ENCODE measurements at regions not wholly inside any gene's neighbourhood (a gene's known extent, or its start where the extent isn't known, plus 50 kb on each side); places are given as distances from the start of the nearest gene placed in this dataset.

- no peak for TF ChIP-seq SP1 (IDR thresholded peaks at IDR 0.05)
- Histone ChIP-seq H3K4me3 (ENCODE audit: low read depth in 1 of 3, low read length in 3 of 3) (no peak overlapping the region), H3K27ac (ENCODE audit: low read depth in 1 of 2, low read length in 2 of 2) (no peak overlapping the region), H3K4me1 (ENCODE audit: control insufficient read depth in 4 of 4, insufficient read depth in 4 of 4, low read length in 3 of 4) (no peaks in the 10 kb centered on the region), H3K9me3 (ENCODE audit: control insufficient read depth in 4 of 4, low read length in 3 of 4) (peaks cover 0 to under 1% (median 0%) of the 10 kb centered on the region in 4 donors), H3K9ac (ENCODE audit: low read depth in 1 of 2, low read length in 2 of 2) (no peak overlapping the region), H3K36me3 (ENCODE audit: control insufficient read depth in 4 of 4, insufficient read depth in 3 of 4, low read depth in 1 of 4, low read length in 3 of 4) (no peaks in the 10 kb centered on the region), H3K27me3 (ENCODE audit: control insufficient read depth in 4 of 4, insufficient read depth in 4 of 4, low read length in 3 of 4) (no peaks in the 10 kb centered on the region)
- no peak for DNase-seq (ENCODE audit: low spot score)
- 48% methylated on average over 6 of the region's 6 CpGs for WGBS
These were observed 158.7 kb upstream of the SYT13 start for GRCh38 chr11:45444796-45445195.

DNA sequence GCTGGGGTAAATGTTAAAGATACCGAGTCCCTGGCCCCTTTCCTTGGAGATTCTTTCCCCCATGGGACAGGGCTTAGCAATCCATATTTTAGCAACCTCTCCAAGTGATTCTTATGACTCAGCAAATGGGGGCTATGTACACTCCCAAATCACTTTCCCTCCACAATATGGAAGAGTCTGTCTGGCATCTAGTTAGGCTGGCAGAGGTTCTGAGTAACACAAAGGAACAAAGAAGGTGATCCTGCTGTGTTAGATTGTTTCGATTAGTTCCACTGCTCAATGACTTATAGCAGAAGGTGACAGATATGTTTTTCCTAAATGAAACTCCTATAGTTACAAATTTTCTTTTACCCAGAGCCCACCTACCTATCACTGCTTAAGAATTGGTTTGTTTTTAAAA lies 154.0 kb upstream of the SYT13 start:
- Histone ChIP-seq H3K4me3 (ENCODE audit: low read depth in 1 of 3, low read length in 3 of 3) (no peak overlapping the region), H3K9me3 (ENCODE audit: control insufficient read depth in 4 of 4, low read length in 3 of 4) (peaks cover 0 to 4% (median 0%) of the 10 kb centered on the region in 4 donors), H3K36me3 (ENCODE audit: control insufficient read depth in 4 of 4, insufficient read depth in 3 of 4, low read depth in 1 of 4, low read length in 3 of 4) (no peaks in the 10 kb centered on the region), H3K27ac (ENCODE audit: low read depth in 1 of 2, low read length in 2 of 2) (no peak overlapping the region), H3K27me3 (ENCODE audit: control insufficient read depth in 4 of 4, insufficient read depth in 4 of 4, low read length in 3 of 4) (no peaks in the 10 kb centered on the region), H3K9ac (ENCODE audit: low read depth in 1 of 2, low read length in 2 of 2) (no peak overlapping the region), H3K4me1 (ENCODE audit: control insufficient read depth in 4 of 4, insufficient read depth in 4 of 4, low read length in 3 of 4) (no peaks in the 10 kb centered on the region)
- TF ChIP-seq, protein P1, sequence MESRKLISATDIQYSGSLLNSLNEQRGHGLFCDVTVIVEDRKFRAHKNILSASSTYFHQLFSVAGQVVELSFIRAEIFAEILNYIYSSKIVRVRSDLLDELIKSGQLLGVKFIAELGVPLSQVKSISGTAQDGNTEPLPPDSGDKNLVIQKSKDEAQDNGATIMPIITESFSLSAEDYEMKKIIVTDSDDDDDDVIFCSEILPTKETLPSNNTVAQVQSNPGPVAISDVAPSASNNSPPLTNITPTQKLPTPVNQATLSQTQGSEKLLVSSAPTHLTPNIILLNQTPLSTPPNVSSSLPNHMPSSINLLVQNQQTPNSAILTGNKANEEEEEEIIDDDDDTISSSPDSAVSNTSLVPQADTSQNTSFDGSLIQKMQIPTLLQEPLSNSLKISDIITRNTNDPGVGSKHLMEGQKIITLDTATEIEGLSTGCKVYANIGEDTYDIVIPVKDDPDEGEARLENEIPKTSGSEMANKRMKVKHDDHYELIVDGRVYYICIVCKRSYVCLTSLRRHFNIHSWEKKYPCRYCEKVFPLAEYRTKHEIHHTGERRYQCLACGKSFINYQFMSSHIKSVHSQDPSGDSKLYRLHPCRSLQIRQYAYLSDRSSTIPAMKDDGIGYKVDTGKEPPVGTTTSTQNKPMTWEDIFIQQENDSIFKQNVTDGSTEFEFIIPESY (IDR thresholded peaks at IDR 0.05): no peak
- TF ChIP-seq FOXA1 (IDR thresholded peaks at IDR 0.05) (no peak), EGR1 (IDR thresholded peaks at IDR 0.05; ENCODE audit: low read depth in 2 of 2) (no peak), RAD21 (IDR thresholded peaks at IDR 0.05) (no peak), JUND (IDR thresholded peaks at IDR 0.05) (no peak), SP1 (IDR thresholded peaks at IDR 0.05) (no peak)
- TF ChIP-seq, protein P2, sequence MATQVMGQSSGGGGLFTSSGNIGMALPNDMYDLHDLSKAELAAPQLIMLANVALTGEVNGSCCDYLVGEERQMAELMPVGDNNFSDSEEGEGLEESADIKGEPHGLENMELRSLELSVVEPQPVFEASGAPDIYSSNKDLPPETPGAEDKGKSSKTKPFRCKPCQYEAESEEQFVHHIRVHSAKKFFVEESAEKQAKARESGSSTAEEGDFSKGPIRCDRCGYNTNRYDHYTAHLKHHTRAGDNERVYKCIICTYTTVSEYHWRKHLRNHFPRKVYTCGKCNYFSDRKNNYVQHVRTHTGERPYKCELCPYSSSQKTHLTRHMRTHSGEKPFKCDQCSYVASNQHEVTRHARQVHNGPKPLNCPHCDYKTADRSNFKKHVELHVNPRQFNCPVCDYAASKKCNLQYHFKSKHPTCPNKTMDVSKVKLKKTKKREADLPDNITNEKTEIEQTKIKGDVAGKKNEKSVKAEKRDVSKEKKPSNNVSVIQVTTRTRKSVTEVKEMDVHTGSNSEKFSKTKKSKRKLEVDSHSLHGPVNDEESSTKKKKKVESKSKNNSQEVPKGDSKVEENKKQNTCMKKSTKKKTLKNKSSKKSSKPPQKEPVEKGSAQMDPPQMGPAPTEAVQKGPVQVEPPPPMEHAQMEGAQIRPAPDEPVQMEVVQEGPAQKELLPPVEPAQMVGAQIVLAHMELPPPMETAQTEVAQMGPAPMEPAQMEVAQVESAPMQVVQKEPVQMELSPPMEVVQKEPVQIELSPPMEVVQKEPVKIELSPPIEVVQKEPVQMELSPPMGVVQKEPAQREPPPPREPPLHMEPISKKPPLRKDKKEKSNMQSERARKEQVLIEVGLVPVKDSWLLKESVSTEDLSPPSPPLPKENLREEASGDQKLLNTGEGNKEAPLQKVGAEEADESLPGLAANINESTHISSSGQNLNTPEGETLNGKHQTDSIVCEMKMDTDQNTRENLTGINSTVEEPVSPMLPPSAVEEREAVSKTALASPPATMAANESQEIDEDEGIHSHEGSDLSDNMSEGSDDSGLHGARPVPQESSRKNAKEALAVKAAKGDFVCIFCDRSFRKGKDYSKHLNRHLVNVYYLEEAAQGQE (IDR thresholded peaks at IDR 0.05): no peak
- 89% methylated on average over 2 of the region's 2 CpGs for WGBS
- DNase-seq (ENCODE audit: low spot score): no peak

DNA sequence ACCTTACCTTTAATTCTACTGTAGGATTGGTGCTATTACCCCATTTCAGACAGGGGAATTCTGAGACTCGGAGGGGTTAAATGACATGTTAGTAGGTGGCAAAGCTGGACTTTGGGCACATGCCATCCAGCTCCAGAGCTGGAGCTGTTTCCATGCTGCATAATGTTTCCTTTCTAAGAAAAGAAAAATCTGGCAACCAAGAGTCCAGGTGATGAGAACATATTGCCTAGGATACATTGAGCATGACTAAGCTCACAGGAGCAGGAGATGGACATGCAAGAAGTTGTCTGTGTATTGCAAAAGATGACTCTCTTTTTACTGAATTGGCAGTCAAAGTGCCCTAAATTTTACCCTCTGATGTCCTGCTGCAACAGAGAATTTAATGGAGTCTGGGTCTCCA lies 150.8 kb upstream of the SYT13 start:
- H3K4me3 ChIP-seq (ENCODE audit: low read depth in 1 of 3, low read length in 3 of 3): no peak overlapping the region

More for the DNA sequence above, 150.8 kb upstream of the SYT13 start:
- H3K9ac ChIP-seq (ENCODE audit: low read depth in 1 of 2, low read length in 2 of 2): no peak overlapping the region
- H3K27ac ChIP-seq (ENCODE audit: low read depth in 1 of 2, low read length in 2 of 2): no peak overlapping the region
- no peaks in the 10 kb centered on the region for H3K27me3 ChIP-seq (ENCODE audit: control insufficient read depth in 4 of 4, insufficient read depth in 4 of 4, low read length in 3 of 4)
- H3K9me3 ChIP-seq (ENCODE audit: control insufficient read depth in 4 of 4, low read length in 3 of 4): peaks cover 0 to 4% (median 0%) of the 10 kb centered on the region in 4 donors
- no peak for DNase-seq (ENCODE audit: low spot score)
- no peaks in the 10 kb centered on the region for H3K36me3 ChIP-seq (ENCODE audit: control insufficient read depth in 4 of 4, insufficient read depth in 3 of 4, low read depth in 1 of 4, low read length in 3 of 4)
- 90% methylated on average over 1 of the region's 1 CpG for WGBS
- no peaks in the 10 kb centered on the region for H3K4me1 ChIP-seq (ENCODE audit: control insufficient read depth in 4 of 4, insufficient read depth in 4 of 4, low read length in 3 of 4)
- TF ChIP-seq JUND (IDR thresholded peaks at IDR 0.05) (no peak), FOXA1 (IDR thresholded peaks at IDR 0.05) (no peak), YY1 (IDR thresholded peaks at IDR 0.05) (no peak), HNF4G (IDR thresholded peaks at IDR 0.05) (no peak), EGR1 (IDR thresholded peaks at IDR 0.05; ENCODE audit: low read depth in 2 of 2) (no peak), GABPA (IDR thresholded peaks at IDR 0.05 in 1 of 2, conservative IDR thresholded peaks at IDR 0.05 in 1 of 2) (no peak)
- TF ChIP-seq, protein P2 (IDR thresholded peaks at IDR 0.05): no peak

All from liver (tissue), 7 donors.